ENCODE measurements at regions not wholly inside any gene's neighbourhood (a gene's known extent, or its start where the extent isn't known, plus 50 kb on each side); places are given as distances from the start of the nearest gene placed in this dataset.

- Histone ChIP-seq H3K27me3 (ENCODE audit: control insufficient read depth, low read length) (peaks cover 48% of the 10 kb centered on the region), H3K4me1 (ENCODE audit: control insufficient read depth, low read length) (peaks cover 15% of the 10 kb centered on the region), H3K9me3 (ENCODE audit: control insufficient read depth, insufficient read depth, low read length) (no peaks in the 10 kb centered on the region), H3K36me3 (ENCODE audit: control insufficient read depth, low read length) (no peaks in the 10 kb centered on the region), H3F3A (ENCODE audit: control insufficient read depth, insufficient read depth) (no peaks in the 10 kb centered on the region), H3K27ac (ENCODE audit: low read depth, low read length) (no peak overlapping the region), H3K79me2 (ENCODE audit: control insufficient read depth, low read length) (no peaks in the 10 kb centered on the region), H3K9me2 (replicated peaks; ENCODE audit: control insufficient read depth, low read length) (no peaks in the 10 kb centered on the region), H3K4me2 (ENCODE audit: low read length) (no peak overlapping the region), H4K20me1 (ENCODE audit: control insufficient read depth, insufficient read depth, low read depth, low read length) (0 out of 2 replicates have a peak, but pooled peaks cover 9% of the 10 kb centered on the region), H3K4me3 (ENCODE audit: low read length) (no peak overlapping the region)
- TF ChIP-seq CTCF (IDR thresholded peaks at IDR 0.05; ENCODE audit: low read depth, low read length, poor library complexity, severe bottlenecking) (no peak), EZH2phosphoT487 (IDR thresholded peaks at IDR 0.05; ENCODE audit: borderline replicate concordance, low read length) (no peak)
Observed at GRCh38 chr12:4121506-4122020, 152.0 kb upstream of the CCND2 start.

GRCh38 chr12:4120316-4120917, 153.1 kb upstream of the CCND2 start:
- Histone ChIP-seq H3K4me1 (ENCODE audit: control insufficient read depth, low read length) (peaks cover 15% of the 10 kb centered on the region), H3K79me2 (ENCODE audit: control insufficient read depth, low read length) (no peaks in the 10 kb centered on the region), H3K27ac (ENCODE audit: low read depth, low read length) (no peak overlapping the region)

GRCh38 chr12:4119157-4119761, 154.3 kb upstream of the CCND2 start:
- H3K4me2 ChIP-seq (ENCODE audit: low read length): no peak overlapping the region
- H3K4me3 ChIP-seq (ENCODE audit: low read length): no peak overlapping the region
- H3K27ac ChIP-seq (ENCODE audit: low read depth, low read length): no peak overlapping the region
- H3K36me3 ChIP-seq (ENCODE audit: control insufficient read depth, low read length): no peaks in the 10 kb centered on the region
- peaks cover 54% of the 10 kb centered on the region for H3K27me3 ChIP-seq (ENCODE audit: control insufficient read depth, low read length)
- H3K4me1 ChIP-seq (ENCODE audit: control insufficient read depth, low read length): peaks cover 15% of the 10 kb centered on the region
- H3K79me2 ChIP-seq (ENCODE audit: control insufficient read depth, low read length): no peaks in the 10 kb centered on the region
- TF ChIP-seq CTCF (IDR thresholded peaks at IDR 0.05; ENCODE audit: low read depth, low read length, poor library complexity, severe bottlenecking) (no peak), EZH2phosphoT487 (IDR thresholded peaks at IDR 0.05; ENCODE audit: borderline replicate concordance, low read length) (no peak)
- no peaks in the 10 kb centered on the region for H3K9me2 ChIP-seq (replicated peaks; ENCODE audit: control insufficient read depth, low read length)
- 0 out of 2 replicates have a peak, but pooled peaks cover 9% of the 10 kb centered on the region for H4K20me1 ChIP-seq (ENCODE audit: control insufficient read depth, insufficient read depth, low read depth, low read length)
- H3F3A ChIP-seq (ENCODE audit: control insufficient read depth, insufficient read depth): no peaks in the 10 kb centered on the region
- no peaks in the 10 kb centered on the region for H3K9me3 ChIP-seq (ENCODE audit: control insufficient read depth, insufficient read depth, low read length)

More at GRCh38 chr12:4120316-4120917, 153.1 kb upstream of the CCND2 start:
- H3K9me2 ChIP-seq (replicated peaks; ENCODE audit: control insufficient read depth, low read length): no peaks in the 10 kb centered on the region
- H4K20me1 ChIP-seq (ENCODE audit: control insufficient read depth, insufficient read depth, low read depth, low read length): 0 out of 2 replicates have a peak, but pooled peaks cover 9% of the 10 kb centered on the region
- H3K4me3 ChIP-seq (ENCODE audit: low read length): no peak overlapping the region
- no peaks in the 10 kb centered on the region for H3K9me3 ChIP-seq (ENCODE audit: control insufficient read depth, insufficient read depth, low read length)
- TF ChIP-seq CTCF (IDR thresholded peaks at IDR 0.05; ENCODE audit: low read depth, low read length, poor library complexity, severe bottlenecking): no peak
- TF ChIP-seq EZH2phosphoT487 (IDR thresholded peaks at IDR 0.05; ENCODE audit: borderline replicate concordance, low read length): no peak
- H3K27me3 ChIP-seq (ENCODE audit: control insufficient read depth, low read length): peaks cover 54% of the 10 kb centered on the region
- H3K4me2 ChIP-seq (ENCODE audit: low read length): no peak overlapping the region
- no peaks in the 10 kb centered on the region for H3F3A ChIP-seq (ENCODE audit: control insufficient read depth, insufficient read depth)
- H3K36me3 ChIP-seq (ENCODE audit: control insufficient read depth, low read length): no peaks in the 10 kb centered on the region

Data from DOHH2 (cell line).